ENCODE measurements at regions not wholly inside any gene's neighbourhood (a gene's known extent, or its start where the extent isn't known, plus 50 kb on each side); places are given as distances from the start of the nearest gene placed in this dataset.

- TF ChIP-seq CTCF (IDR thresholded peaks at IDR 0.05) (no peak), EP300 (IDR thresholded peaks at IDR 0.05; ENCODE audit: low read depth) (no peak), POLR2A (IDR thresholded peaks at IDR 0.05) (no peak)
These were observed 268.7 kb upstream of the SALL1 start for GRCh38 chr16:51419768-51420167.

Data from transverse colon (tissue), 3 donors.